Tibial nerve (tissue), 3 donors: ENCODE measurements at regions not wholly inside any gene's neighbourhood (a gene's known extent, or its start where the extent isn't known, plus 50 kb on each side); places are given as distances from the start of the nearest gene placed in this dataset.

ENCODE experiments used
- CTCF ChIP-seq, 5 experiments: fragments of 200-600 bp in 3 of 5; fragments of 450-650 bp in 2 of 5; sonication (generic) in 3 of 5; IDR thresholded peaks; one replicate each; pipeline ENCODE4 v1.5.1; 2016 to 2019; ENCODE audit warnings: antibody characterized with exemption in 5 of 5, mild to moderate bottlenecking in 3 of 5, moderate library complexity in 2 of 5
- POLR2A ChIP-seq, 2 donors: fragments of 450-650 bp; IDR thresholded peaks; one replicate each; pipeline ENCODE4 v1.6.1; 2017; ENCODE audit warnings: antibody characterized with exemption in 2 of 2, mild to moderate bottlenecking in 2 of 2, moderate library complexity in 2 of 2

- TF ChIP-seq POLR2A (IDR thresholded peaks at IDR 0.05): no peak
- no peak for TF ChIP-seq CTCF (IDR thresholded peaks at IDR 0.05)
These were observed 159.0 kb upstream of the SHH start for GRCh38 chr7:155971180-155971770.
